CD4-positive, alpha-beta T cell (primary cell): ENCODE measurements at regions not wholly inside any gene's neighbourhood (a gene's known extent, or its start where the extent isn't known, plus 50 kb on each side); places are given as distances from the start of the nearest gene placed in this dataset.

Experiments
- ATAC-seq: fragments of 200-7000 bp; cut with Tn5 transposase; one replicate; pipeline ENCODE4 v1.10.0; 2022; ENCODE audit warnings: mild to moderate bottlenecking; ENCODE audit not compliant: poor library complexity
- CTCF ChIA-PET: fragments of 350-600 bp; sonication (Branson Sonifier 250); formaldehyde crosslinking; loops from one replicate; lab custom pipeline; 2021; ENCODE audit warnings: antibody characterized with exemption, inconsistent platforms; lab: Charles Lee
- POLR2A ChIA-PET: fragments of 350-600 bp; sonication (Branson Sonifier 250); formaldehyde crosslinking; loops from one replicate; lab custom pipeline; 2021; ENCODE audit warnings: antibody characterized with exemption, inconsistent platforms; lab: Charles Lee
- DNase-seq, 14 experiments: peaks; one replicate each; pipeline ENCODE4 v3.0.0-alpha.2; 2013 to 2020; ENCODE audit warnings: mixed read lengths in 2 of 14
- H3K27ac ChIP-seq, 2 donors: one replicate each; pipeline versions ENCODE4 v1.5.1 to v1.7.0; 2013; ENCODE audit warnings: low read length in 2 of 2, low read depth in 1 of 2, mild to moderate bottlenecking in 1 of 2
- H3K27me3 ChIP-seq, 2 experiments: 1 replicate in 1 of 2; 2 replicates in 1 of 2; pipeline versions ENCODE4 v1.6.1 to v1.7.0; 2013; ENCODE audit warnings: low read length in 2 of 2, control low read depth in 1 of 2, mild to moderate bottlenecking in 1 of 2, moderate library complexity in 1 of 2; ENCODE audit not compliant: insufficient read depth in 2 of 2, control insufficient read depth in 1 of 2
- H3K36me3 ChIP-seq: one replicate; pipeline ENCODE4 v1.6.1; 2013; ENCODE audit warnings: low read length, control low read depth; ENCODE audit not compliant: insufficient read depth
- H3K4me1 ChIP-seq: one replicate; pipeline ENCODE4 v1.6.1; 2013; ENCODE audit warnings: low read length, control low read depth; ENCODE audit not compliant: insufficient read depth
- H3K4me3 ChIP-seq: one replicate; pipeline ENCODE4 v1.5.1; 2013; ENCODE audit warnings: mild to moderate bottlenecking, low read length, moderate library complexity
- H3K9me3 ChIP-seq, 2 experiments: 1 replicate in 1 of 2; 2 replicates in 1 of 2; pipeline versions ENCODE4 v1.6.1 to v1.7.0; 2013; ENCODE audit warnings: low read length in 2 of 2, mild to moderate bottlenecking in 2 of 2, control low read depth in 1 of 2, moderate library complexity in 1 of 2; ENCODE audit not compliant: control insufficient read depth in 1 of 2, insufficient read depth in 1 of 2
- H3K27ac Mint-ChIP-seq: one replicate; pipeline ENCODE4 v1.8.0; 2020; ENCODE audit warnings: mixed read lengths
- H3K27me3 Mint-ChIP-seq: one replicate; pipeline ENCODE4 v1.8.0; 2021; ENCODE audit warnings: mixed read lengths
- H3K36me3 Mint-ChIP-seq: one replicate; pipeline ENCODE4 v1.8.0; 2021; ENCODE audit warnings: low read depth, mixed read lengths
- H3K4me1 Mint-ChIP-seq: one replicate; pipeline ENCODE4 v1.8.0; 2021; ENCODE audit warnings: low read depth, mixed read lengths
- H3K4me3 Mint-ChIP-seq: one replicate; pipeline ENCODE4 v1.8.0; 2020; ENCODE audit warnings: mild to moderate bottlenecking, mixed read lengths
- H3K9me3 Mint-ChIP-seq: one replicate; pipeline ENCODE4 v1.8.0; 2020; ENCODE audit warnings: mixed read lengths
- intact Hi-C, 2 experiments: fragments of 100-400 bp; cut with DNase I in 1 of 2; cut with micrococcal nuclease in 1 of 2; formaldehyde crosslinking; loops; one replicate each; pipeline versions ENCODE4 v1.15.1 to v1.9.0; 2023 to 2025; cut with DNase I, micrococcal nuclease
- TF ChIP-seq, protein P1 (sequence below): fragments of 200-600 bp; IDR thresholded peaks from one replicate; pipeline ENCODE4 v1.8.0; 2022; ENCODE audit warnings: antibody characterized with exemption, mild to moderate bottlenecking

DNA sequence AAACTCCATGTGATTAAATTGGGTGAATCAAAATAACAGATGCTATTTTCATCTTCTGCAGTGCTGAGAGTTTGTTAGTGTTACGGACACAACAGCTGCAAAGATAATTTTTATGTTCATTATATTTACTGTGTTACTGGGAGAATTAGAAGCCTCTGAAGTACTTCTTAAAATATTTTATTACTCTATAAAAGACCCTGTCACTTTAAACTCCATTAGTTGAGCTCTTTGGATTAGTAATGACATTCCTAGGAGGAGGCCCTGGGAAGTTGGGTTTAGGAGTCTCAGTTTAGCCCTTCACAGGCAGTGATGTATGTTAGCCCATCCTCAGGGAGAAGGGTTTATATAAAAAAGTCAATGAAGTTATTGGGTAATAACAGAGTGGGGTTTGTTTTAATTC lies 596.7 kb downstream of the JRKL start:
- POLR2A ChIA-PET: no interaction called here
- no peaks in the 10 kb centered on the region for H3K4me1 Mint-ChIP-seq
- ATAC-seq: no peak
- H3K27me3 Mint-ChIP-seq: no peaks in the 10 kb centered on the region
- no peaks in the 10 kb centered on the region for H3K27me3 ChIP-seq
- no peaks in the 10 kb centered on the region for H3K36me3 Mint-ChIP-seq
- H3K9me3 Mint-ChIP-seq: peaks cover 3% of the 10 kb centered on the region
- CTCF ChIA-PET: no interaction called here
- intact Hi-C loops: no loop called here
- H3K27ac ChIP-seq: no peak overlapping the region
- TF ChIP-seq, protein P1, sequence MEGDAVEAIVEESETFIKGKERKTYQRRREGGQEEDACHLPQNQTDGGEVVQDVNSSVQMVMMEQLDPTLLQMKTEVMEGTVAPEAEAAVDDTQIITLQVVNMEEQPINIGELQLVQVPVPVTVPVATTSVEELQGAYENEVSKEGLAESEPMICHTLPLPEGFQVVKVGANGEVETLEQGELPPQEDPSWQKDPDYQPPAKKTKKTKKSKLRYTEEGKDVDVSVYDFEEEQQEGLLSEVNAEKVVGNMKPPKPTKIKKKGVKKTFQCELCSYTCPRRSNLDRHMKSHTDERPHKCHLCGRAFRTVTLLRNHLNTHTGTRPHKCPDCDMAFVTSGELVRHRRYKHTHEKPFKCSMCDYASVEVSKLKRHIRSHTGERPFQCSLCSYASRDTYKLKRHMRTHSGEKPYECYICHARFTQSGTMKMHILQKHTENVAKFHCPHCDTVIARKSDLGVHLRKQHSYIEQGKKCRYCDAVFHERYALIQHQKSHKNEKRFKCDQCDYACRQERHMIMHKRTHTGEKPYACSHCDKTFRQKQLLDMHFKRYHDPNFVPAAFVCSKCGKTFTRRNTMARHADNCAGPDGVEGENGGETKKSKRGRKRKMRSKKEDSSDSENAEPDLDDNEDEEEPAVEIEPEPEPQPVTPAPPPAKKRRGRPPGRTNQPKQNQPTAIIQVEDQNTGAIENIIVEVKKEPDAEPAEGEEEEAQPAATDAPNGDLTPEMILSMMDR: no peak
- H3K36me3 ChIP-seq: no peaks in the 10 kb centered on the region
- H3K27ac Mint-ChIP-seq: no peak overlapping the region
- DNase-seq: no peak
- H3K4me3 Mint-ChIP-seq: no peak overlapping the region
- no peaks in the 10 kb centered on the region for H3K4me1 ChIP-seq
- no peak overlapping the region for H3K4me3 ChIP-seq
- H3K9me3 ChIP-seq: peaks cover 0 to 2% of the 10 kb centered on the region in 2 experiments

DNA sequence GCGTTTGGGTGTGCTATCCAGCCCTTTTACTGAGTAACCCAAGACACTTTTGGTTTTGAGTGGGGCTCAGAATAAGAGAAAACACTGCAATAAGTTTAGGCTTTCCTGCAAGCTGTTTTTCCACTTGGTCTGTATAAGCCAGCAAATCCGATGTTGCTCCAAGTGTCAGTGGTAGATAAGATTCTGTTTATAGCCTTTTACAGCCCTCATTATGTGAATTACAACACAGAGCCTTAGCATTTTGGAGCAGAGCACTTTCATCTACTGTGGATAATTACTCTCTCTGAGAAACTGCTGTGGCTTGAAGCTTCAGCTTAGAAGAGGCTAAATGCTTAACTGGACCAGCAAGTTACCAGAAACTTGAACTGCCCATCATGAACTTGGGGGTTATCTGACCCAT lies 601.1 kb downstream of the JRKL start:
- H3K36me3 Mint-ChIP-seq: no peaks in the 10 kb centered on the region
- peaks cover 13% of the 10 kb centered on the region for H3K9me3 Mint-ChIP-seq
- no peaks in the 10 kb centered on the region for H3K36me3 ChIP-seq
- H3K27me3 ChIP-seq: no peaks in the 10 kb centered on the region
- H3K4me3 ChIP-seq: no peak overlapping the region
- no peak overlapping the region for H3K27ac Mint-ChIP-seq
- no peak overlapping the region for H3K27ac ChIP-seq
- H3K9me3 ChIP-seq: peaks cover 5 to 6% of the 10 kb centered on the region in 2 experiments
- H3K4me1 ChIP-seq: no peaks in the 10 kb centered on the region
- no peak for DNase-seq
- no peaks in the 10 kb centered on the region for H3K4me1 Mint-ChIP-seq
- no peaks in the 10 kb centered on the region for H3K27me3 Mint-ChIP-seq
- CTCF ChIA-PET: no interaction called here
- H3K4me3 Mint-ChIP-seq: no peak overlapping the region
- TF ChIP-seq, protein P1: no peak
- POLR2A ChIA-PET: no interaction called here
- ATAC-seq: no peak
- intact Hi-C loops: no loop called here

DNA sequence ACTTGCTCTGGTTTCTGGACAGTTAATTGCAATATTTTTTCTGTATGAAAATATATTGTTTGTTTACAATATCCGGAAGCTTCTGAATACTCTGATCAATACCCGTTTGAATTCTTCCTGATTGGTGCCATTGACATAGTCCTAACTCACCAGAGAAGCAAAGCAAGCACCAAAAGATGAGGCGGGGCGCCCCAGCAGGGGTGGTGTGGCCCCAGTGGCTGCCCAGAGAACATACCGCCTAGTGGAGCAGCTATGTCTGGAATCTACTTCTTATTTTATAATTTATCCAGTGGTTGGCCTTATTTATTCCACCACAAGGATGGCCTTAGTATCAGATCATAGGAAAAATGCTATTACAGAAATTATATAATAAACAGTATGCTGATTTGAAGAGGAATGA lies 610.7 kb downstream of the JRKL start:
- H3K9me3 ChIP-seq: peaks cover 0 to 7% of the 10 kb centered on the region in 2 experiments
- H3K27ac ChIP-seq: no peak overlapping the region
- no peaks in the 10 kb centered on the region for H3K27me3 ChIP-seq
- Mint-ChIP-seq H3K27ac (no peak overlapping the region), H3K4me1 (no peaks in the 10 kb centered on the region), H3K27me3 (no peaks in the 10 kb centered on the region), H3K9me3 (peaks cover 5% of the 10 kb centered on the region), H3K36me3 (no peaks in the 10 kb centered on the region), H3K4me3 (no peak overlapping the region)
- no peaks in the 10 kb centered on the region for H3K36me3 ChIP-seq
- CTCF ChIA-PET: no interaction called here
- intact Hi-C loops: no loop called here
- DNase-seq (no peak), ATAC-seq (no peak)
- H3K4me1 ChIP-seq: no peaks in the 10 kb centered on the region
- TF ChIP-seq, protein P1: no peak
- no peak overlapping the region for H3K4me3 ChIP-seq
- POLR2A ChIA-PET: no interaction called here
